BE2C (cell line): ENCODE measurements at regions not wholly inside any gene's neighbourhood (a gene's known extent, or its start where the extent isn't known, plus 50 kb on each side); places are given as distances from the start of the nearest gene placed in this dataset.
"Not testable (repeated sequence)": the region's sequence is repeated elsewhere in the genome, so short reads cannot be mapped to it uniquely, and the experiment has no call there.

Experiments used
- DNase-seq: peaks from one replicate; pipeline ENCODE4 v3.0.0-alpha.2; 2020
- H3K27me3 ChIP-seq: fragments of 250-450 bp; sonication (Bioruptor Pico); 2 replicates; pipeline ENCODE4 v1.5.1; 2020; ENCODE audit warnings: mild to moderate bottlenecking
- H3K36me3 ChIP-seq: fragments of 250-450 bp; sonication (Bioruptor Pico); 2 replicates; pipeline ENCODE4 v1.5.1; 2020; ENCODE audit warnings: mild to moderate bottlenecking
- H3K4me1 ChIP-seq: fragments of 250-450 bp; sonication (Bioruptor Pico); 2 replicates; pipeline ENCODE4 v1.5.1; 2020
- H3K4me3 ChIP-seq: 2 replicates; pipeline ENCODE4 v1.5.1; 2011; ENCODE audit warnings: low read depth, low read length
- H3K9me3 ChIP-seq: fragments of 250-450 bp; sonication (Bioruptor Pico); 2 replicates; pipeline ENCODE4 v1.5.1; 2020
- CTCF ChIP-seq: IDR thresholded peaks from 2 replicates; pipeline ENCODE4 v1.5.1; 2012; ENCODE audit warnings: mild to moderate bottlenecking, low read depth, low read length

GRCh38 chr1:222387007-222387814, 160.7 kb downstream of the HHIPL2 start:
- Histone ChIP-seq H3K4me1 (no peaks in the 10 kb centered on the region), H3K9me3 (no peaks in the 10 kb centered on the region), H3K27me3 (no peaks in the 10 kb centered on the region), H3K36me3 (no peaks in the 10 kb centered on the region), H3K4me3 (no peak overlapping the region)
- peak; percentile 16 for DNase-seq
- peak; percentile 48 for TF ChIP-seq CTCF

GRCh38 chr1:222385955-222386354, 161.9 kb downstream of the HHIPL2 start:
- Histone ChIP-seq H3K4me3 (no peak overlapping the region), H3K36me3 (no peaks in the 10 kb centered on the region), H3K27me3 (no peaks in the 10 kb centered on the region), H3K9me3 (no peaks in the 10 kb centered on the region), H3K4me1 (no peaks in the 10 kb centered on the region)
- no peak for TF ChIP-seq CTCF
- DNase-seq = no peak

- DNase-seq = no peak
- Histone ChIP-seq H3K27me3 (no peaks in the 10 kb centered on the region), H3K4me3 (no peak overlapping the region), H3K9me3 (no peaks in the 10 kb centered on the region), H3K4me1 (no peaks in the 10 kb centered on the region), H3K36me3 (no peaks in the 10 kb centered on the region)
- TF ChIP-seq CTCF = no peak
These were observed 162.6 kb downstream of the HHIPL2 start for GRCh38 chr1:222385262-222385661.

GRCh38 chr1:222384531-222384930, 163.4 kb downstream of the HHIPL2 start:
- no peak for TF ChIP-seq CTCF
- H3K4me3 ChIP-seq = no peak overlapping the region
- H3K27me3 ChIP-seq = no peaks in the 10 kb centered on the region
- H3K4me1 ChIP-seq = no peaks in the 10 kb centered on the region
- no peak for DNase-seq
- H3K36me3 ChIP-seq = no peaks in the 10 kb centered on the region
- H3K9me3 ChIP-seq = no peaks in the 10 kb centered on the region

- no peak for TF ChIP-seq CTCF
- peaks cover 4% of the 10 kb centered on the region; the same call in 1 of the 2 replicates for H3K27me3 ChIP-seq
- DNase-seq = no peak
- H3K4me1 ChIP-seq = no peaks in the 10 kb centered on the region
- H3K9me3 ChIP-seq = no peaks in the 10 kb centered on the region
- H3K36me3 ChIP-seq = no peaks in the 10 kb centered on the region
- H3K4me3 ChIP-seq = no peak overlapping the region
These were observed 165.7 kb downstream of the HHIPL2 start for GRCh38 chr1:222382171-222382570.

GRCh38 chr1:222377428-222378088, 170.3 kb downstream of the HHIPL2 start:
- DNase-seq = no peak
- H3K27me3 ChIP-seq = peaks cover 4% of the 10 kb centered on the region; the same call in 1 of the 2 replicates

GRCh38 chr1:222376791-222377190, 171.1 kb downstream of the HHIPL2 start:
- H3K9me3 ChIP-seq, H3K36me3 ChIP-seq, H3K4me1 ChIP-seq, H3K4me3 ChIP-seq, DNase-seq, H3K27me3 ChIP-seq: not testable (repeated sequence)

More at GRCh38 chr1:222377428-222378088, 170.3 kb downstream of the HHIPL2 start:
- Histone ChIP-seq H3K4me1 (no peaks in the 10 kb centered on the region), H3K4me3 (no peak overlapping the region), H3K9me3 (no peaks in the 10 kb centered on the region), H3K36me3 (no peaks in the 10 kb centered on the region)
- no peak for TF ChIP-seq CTCF
